ENCODE measurements at regions not wholly inside any gene's neighbourhood (a gene's known extent, or its start where the extent isn't known, plus 50 kb on each side); places are given as distances from the start of the nearest gene placed in this dataset.
"Not testable (repeated sequence)": the region's sequence is repeated elsewhere in the genome, so short reads cannot be mapped to it uniquely, and the experiment has no call there.

GRCh38 chr11:23764286-23764685 lies 732.6 kb upstream of the LUZP2 start:
- no peak for DNase-seq (ENCODE audit: low spot score)

GRCh38 chr11:23765682-23766252 lies 731.1 kb upstream of the LUZP2 start:
- DNase-seq (ENCODE audit: low spot score), result no peak

GRCh38 chr11:23767576-23767975 lies 729.3 kb upstream of the LUZP2 start:
- no peak for DNase-seq (ENCODE audit: low spot score)

GRCh38 chr11:23769214-23769613 lies 727.6 kb upstream of the LUZP2 start:
- DNase-seq (ENCODE audit: low spot score), result no peak

GRCh38 chr11:23772081-23772480 lies 724.8 kb upstream of the LUZP2 start:
- DNase-seq (ENCODE audit: low spot score), result no peak

GRCh38 chr11:23778971-23779370 lies 717.9 kb upstream of the LUZP2 start:
- DNase-seq (ENCODE audit: low spot score), result no peak

- DNase-seq (ENCODE audit: low spot score), result no peak
These were observed 716.6 kb upstream of the LUZP2 start for GRCh38 chr11:23780231-23780630.

- DNase-seq (ENCODE audit: low spot score), result no peak
These were observed 714.9 kb upstream of the LUZP2 start for GRCh38 chr11:23781803-23782560.

GRCh38 chr11:23786974-23787373 lies 709.9 kb upstream of the LUZP2 start:
- DNase-seq (ENCODE audit: low spot score), result not testable (repeated sequence)

GRCh38 chr11:23789200-23789853 lies 707.5 kb upstream of the LUZP2 start:
- DNase-seq (ENCODE audit: low spot score), result no peak

- peak; percentile 63 for DNase-seq (ENCODE audit: low spot score)
These were observed 706.9 kb upstream of the LUZP2 start for GRCh38 chr11:23789938-23790371.

GRCh38 chr11:23797624-23798419 lies 699.0 kb upstream of the LUZP2 start:
- no peak for DNase-seq (ENCODE audit: low spot score)

GRCh38 chr11:23834306-23834705 lies 662.5 kb upstream of the LUZP2 start:
- DNase-seq (ENCODE audit: low spot score), result not testable (repeated sequence)

- DNase-seq (ENCODE audit: low spot score), result no peak
These were observed 659.9 kb upstream of the LUZP2 start for GRCh38 chr11:23836981-23837380.

GRCh38 chr11:23840872-23841271 lies 656.0 kb upstream of the LUZP2 start:
- no peak for DNase-seq (ENCODE audit: low spot score)

GRCh38 chr11:23846902-23847422 lies 649.9 kb upstream of the LUZP2 start:
- DNase-seq (ENCODE audit: low spot score), result no peak

GRCh38 chr11:23851216-23851615 lies 645.6 kb upstream of the LUZP2 start:
- no peak for DNase-seq (ENCODE audit: low spot score)

- no peak for DNase-seq (ENCODE audit: low spot score)
These were observed 640.2 kb upstream of the LUZP2 start for GRCh38 chr11:23856654-23857053.

GRCh38 chr11:23859087-23859486 lies 637.8 kb upstream of the LUZP2 start:
- no peak for DNase-seq (ENCODE audit: low spot score)

GRCh38 chr11:23861615-23862014 lies 635.2 kb upstream of the LUZP2 start:
- no peak for DNase-seq (ENCODE audit: low spot score)

GRCh38 chr11:23865341-23865975 lies 631.4 kb upstream of the LUZP2 start:
- no peak for DNase-seq (ENCODE audit: low spot score)

GRCh38 chr11:23866641-23867040 lies 630.2 kb upstream of the LUZP2 start:
- no peak for DNase-seq (ENCODE audit: low spot score)
